ENCODE measurements at regions not wholly inside any gene's neighbourhood (a gene's known extent, or its start where the extent isn't known, plus 50 kb on each side); places are given as distances from the start of the nearest gene placed in this dataset.
"Not testable (repeated sequence)": the region's sequence is repeated elsewhere in the genome, so short reads cannot be mapped to it uniquely, and the experiment has no call there.

- Histone ChIP-seq H3K27ac (ENCODE audit: low read depth, low read length, poor library complexity, severe bottlenecking) (no peak overlapping the region), H3K9me3 (ENCODE audit: low read depth, low read length, poor library complexity, severe bottlenecking) (no peaks in the 10 kb centered on the region), H3K4me1 (ENCODE audit: insufficient read depth, low read length, poor library complexity, severe bottlenecking) (no peaks in the 10 kb centered on the region), H3K27me3 (replicated peaks; ENCODE audit: insufficient read depth, low read depth, low read length, poor library complexity) (peaks cover 4% of the 10 kb centered on the region), H3K36me3 (ENCODE audit: insufficient read depth, low read length, poor library complexity, severe bottlenecking) (no peaks in the 10 kb centered on the region), H3K4me3 (ENCODE audit: low read depth, low read length, poor library complexity, severe bottlenecking) (no peak overlapping the region)
- DNase-seq (ENCODE audit: low spot score): no peak
- intact Hi-C loops (cut with micrococcal nuclease; ENCODE audit: unreplicated experiment): no loop called here
- POLR2A ChIA-PET (ENCODE audit: low non-redundant PET): no interaction called here
- CTCF ChIA-PET: no interaction called here
- TF ChIP-seq, protein P1, sequence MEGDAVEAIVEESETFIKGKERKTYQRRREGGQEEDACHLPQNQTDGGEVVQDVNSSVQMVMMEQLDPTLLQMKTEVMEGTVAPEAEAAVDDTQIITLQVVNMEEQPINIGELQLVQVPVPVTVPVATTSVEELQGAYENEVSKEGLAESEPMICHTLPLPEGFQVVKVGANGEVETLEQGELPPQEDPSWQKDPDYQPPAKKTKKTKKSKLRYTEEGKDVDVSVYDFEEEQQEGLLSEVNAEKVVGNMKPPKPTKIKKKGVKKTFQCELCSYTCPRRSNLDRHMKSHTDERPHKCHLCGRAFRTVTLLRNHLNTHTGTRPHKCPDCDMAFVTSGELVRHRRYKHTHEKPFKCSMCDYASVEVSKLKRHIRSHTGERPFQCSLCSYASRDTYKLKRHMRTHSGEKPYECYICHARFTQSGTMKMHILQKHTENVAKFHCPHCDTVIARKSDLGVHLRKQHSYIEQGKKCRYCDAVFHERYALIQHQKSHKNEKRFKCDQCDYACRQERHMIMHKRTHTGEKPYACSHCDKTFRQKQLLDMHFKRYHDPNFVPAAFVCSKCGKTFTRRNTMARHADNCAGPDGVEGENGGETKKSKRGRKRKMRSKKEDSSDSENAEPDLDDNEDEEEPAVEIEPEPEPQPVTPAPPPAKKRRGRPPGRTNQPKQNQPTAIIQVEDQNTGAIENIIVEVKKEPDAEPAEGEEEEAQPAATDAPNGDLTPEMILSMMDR (conservative IDR thresholded peaks at IDR 0.05; ENCODE audit: low read depth, low read length): no peak
- TF ChIP-seq EZH2 (IDR thresholded peaks at IDR 0.05; ENCODE audit: borderline replicate concordance, low read depth, low read length, poor library complexity, severe bottlenecking): no peak
- BruUV-seq (replicated peaks): no TSS peak
Observed at GRCh38 chr1:228845101-228845500, 109.8 kb downstream of the RHOU start.

GRCh38 chr1:228846952-228847351 is 111.7 kb downstream of the RHOU start:
- ChIA-PET CTCF (no interaction called here), POLR2A (ENCODE audit: low non-redundant PET) (no interaction called here)
- no peak for TF ChIP-seq EZH2 (IDR thresholded peaks at IDR 0.05; ENCODE audit: borderline replicate concordance, low read depth, low read length, poor library complexity, severe bottlenecking)
- TF ChIP-seq, protein P1 (conservative IDR thresholded peaks at IDR 0.05; ENCODE audit: low read depth, low read length): no peak
- Histone ChIP-seq H3K27me3 (replicated peaks; ENCODE audit: insufficient read depth, low read depth, low read length, poor library complexity) (peaks cover 4% of the 10 kb centered on the region), H3K36me3 (ENCODE audit: insufficient read depth, low read length, poor library complexity, severe bottlenecking) (no peaks in the 10 kb centered on the region), H3K9me3 (ENCODE audit: low read depth, low read length, poor library complexity, severe bottlenecking) (no peaks in the 10 kb centered on the region), H3K4me1 (ENCODE audit: insufficient read depth, low read length, poor library complexity, severe bottlenecking) (no peaks in the 10 kb centered on the region), H3K27ac (ENCODE audit: low read depth, low read length, poor library complexity, severe bottlenecking) (no peak overlapping the region), H3K4me3 (ENCODE audit: low read depth, low read length, poor library complexity, severe bottlenecking) (no peak overlapping the region)
- no TSS peak for BruUV-seq (replicated peaks)
- DNase-seq (ENCODE audit: low spot score): no peak
- intact Hi-C loops (cut with micrococcal nuclease; ENCODE audit: unreplicated experiment): no loop called here

GRCh38 chr1:228847451-228847850 is 112.2 kb downstream of the RHOU start:
- POLR2A ChIA-PET (ENCODE audit: low non-redundant PET); H3K9me3 ChIP-seq (ENCODE audit: low read depth, low read length, poor library complexity, severe bottlenecking); CTCF ChIA-PET; H3K27me3 ChIP-seq (replicated peaks; ENCODE audit: insufficient read depth, low read depth, low read length, poor library complexity); H3K36me3 ChIP-seq (ENCODE audit: insufficient read depth, low read length, poor library complexity, severe bottlenecking); H3K4me1 ChIP-seq (ENCODE audit: insufficient read depth, low read length, poor library complexity, severe bottlenecking); intact Hi-C loops (cut with micrococcal nuclease; ENCODE audit: unreplicated experiment); DNase-seq (ENCODE audit: low spot score); H3K4me3 ChIP-seq (ENCODE audit: low read depth, low read length, poor library complexity, severe bottlenecking); BruUV-seq (replicated peaks); H3K27ac ChIP-seq (ENCODE audit: low read depth, low read length, poor library complexity, severe bottlenecking): not testable (repeated sequence)

GRCh38 chr1:228848406-228848805 is 113.1 kb downstream of the RHOU start:
- intact Hi-C loops (cut with micrococcal nuclease; ENCODE audit: unreplicated experiment): no loop called here
- ChIA-PET POLR2A (ENCODE audit: low non-redundant PET) (no interaction called here), CTCF (no interaction called here)
- Histone ChIP-seq H3K36me3 (ENCODE audit: insufficient read depth, low read length, poor library complexity, severe bottlenecking) (no peaks in the 10 kb centered on the region), H3K9me3 (ENCODE audit: low read depth, low read length, poor library complexity, severe bottlenecking) (no peaks in the 10 kb centered on the region), H3K4me3 (ENCODE audit: low read depth, low read length, poor library complexity, severe bottlenecking) (no peak overlapping the region), H3K27ac (ENCODE audit: low read depth, low read length, poor library complexity, severe bottlenecking) (no peak overlapping the region), H3K4me1 (ENCODE audit: insufficient read depth, low read length, poor library complexity, severe bottlenecking) (no peaks in the 10 kb centered on the region), H3K27me3 (replicated peaks; ENCODE audit: insufficient read depth, low read depth, low read length, poor library complexity) (peaks cover 4% of the 10 kb centered on the region)
- TF ChIP-seq, protein P1 (conservative IDR thresholded peaks at IDR 0.05; ENCODE audit: low read depth, low read length): no peak
- no peak for TF ChIP-seq EZH2 (IDR thresholded peaks at IDR 0.05; ENCODE audit: borderline replicate concordance, low read depth, low read length, poor library complexity, severe bottlenecking)
- DNase-seq (ENCODE audit: low spot score): no peak
- no TSS peak for BruUV-seq (replicated peaks)
